Ovary (tissue), 7 donors: ENCODE measurements at regions not wholly inside any gene's neighbourhood (a gene's known extent, or its start where the extent isn't known, plus 50 kb on each side); places are given as distances from the start of the nearest gene placed in this dataset.
"Not testable (repeated sequence)": the region's sequence is repeated elsewhere in the genome, so short reads cannot be mapped to it uniquely, and the experiment has no call there.

Experiments
- DNase-seq, 5 donors: peaks; one replicate each; pipeline ENCODE4 v3.0.0-alpha.2; 2019 to 2020
- H3K27ac ChIP-seq, 2 donors: fragments of 200-600 bp; one replicate each; pipeline versions ENCODE4 v1.5.1 to v1.8.0; 2019 to 2022
- H3K27me3 ChIP-seq: fragments of 200-600 bp; one replicate; pipeline ENCODE4 v1.8.0; 2022
- H3K36me3 ChIP-seq: fragments of 200-600 bp; sonication (generic); one replicate; pipeline ENCODE4 v1.5.1; 2019
- H3K4me1 ChIP-seq: one replicate; pipeline ENCODE4 v1.8.1; 2013; ENCODE audit warnings: mild to moderate bottlenecking, moderate library complexity; ENCODE audit not compliant: insufficient read depth
- H3K4me3 ChIP-seq: fragments of 200-600 bp; sonication (generic); one replicate; pipeline ENCODE4 v1.5.1; 2017
- H3K9me3 ChIP-seq, 2 donors: fragments of 200-600 bp in 1 of 2; sonication (generic) in 1 of 2; one replicate each; pipeline versions ENCODE4 v1.5.1 to v1.8.1; 2013 to 2019; ENCODE audit warnings: mild to moderate bottlenecking in 1 of 2, moderate library complexity in 1 of 2
- CTCF ChIP-seq, 3 donors: fragments of 450-650 bp in 2 of 3; fragments of 200-600 bp in 1 of 3; IDR thresholded peaks; one replicate each; pipeline versions ENCODE4 v1.5.1 to v1.8.0; 2016 to 2022; ENCODE audit warnings: antibody characterized with exemption in 3 of 3, mild to moderate bottlenecking in 1 of 3
- EP300 ChIP-seq: sonication (generic); formaldehyde crosslinking; IDR thresholded peaks from one replicate; pipeline ENCODE4 v1.6.1; 2017; ENCODE audit warnings: antibody characterized with exemption
- POLR2A ChIP-seq: fragments of 450-650 bp; IDR thresholded peaks from one replicate; pipeline ENCODE4 v1.6.1; 2017; ENCODE audit warnings: antibody characterized with exemption, mild to moderate bottlenecking, moderate library complexity
- WGBS, 3 donors: extraction: QIAGEN DNeasy Blood & Tissue Kit in 1 of 3; methylation state at CpG; one replicate each; pipeline versions ENCODE4 v1.1.5 to v1.1.7; 2013 to 2017; 5-methylcytosine and 5-hydroxymethylcytosine counted together
- intact Hi-C, 4 donors: fragments of 100-400 bp; cut with DNase I; formaldehyde crosslinking; loops; one replicate each; pipeline versions ENCODE4 v1.11.0 to v1.15.1; 2022 to 2023
- donor health status: DM: no; HTN: no; CAD: no; lungs with moderate emphysema.
- donor health status: DM: no; HTN: no; CAD: no.
- donor health status: Bipolar disorder and iron deficiency.
- donor health status: DM: no; HTN: no; CAD: no.
- donor health status: DM: yes; HTN: yes; CAD: no.

- Histone ChIP-seq H3K9me3 (no peaks in the 10 kb centered on the region), H3K4me1 (peaks cover 4% of the 10 kb centered on the region), H3K27me3 (no peaks in the 10 kb centered on the region), H3K36me3 (no peaks in the 10 kb centered on the region), H3K27ac (no peak overlapping the region), H3K4me3 (no peak overlapping the region)
- no peak for TF ChIP-seq POLR2A
- no peak for TF ChIP-seq EP300
- TF ChIP-seq CTCF (IDR thresholded peaks at IDR 0.05) = no peak
- intact Hi-C loops = no loop called here
- 6 to 14% (median 7%) methylated on average over 11 of the region's 11 CpGs for WGBS, 3 donors
- peak in 1 of 5 donors; percentile 27 for DNase-seq
Observed at GRCh38 chr6:19719691-19720128, 117.5 kb upstream of the ID4 start.

- Histone ChIP-seq H3K9me3 (no peaks in the 10 kb centered on the region), H3K36me3 (no peaks in the 10 kb centered on the region), H3K27ac (no peak overlapping the region), H3K4me3 (no peak overlapping the region), H3K4me1 (peaks cover 4% of the 10 kb centered on the region), H3K27me3 (no peaks in the 10 kb centered on the region)
- TF ChIP-seq CTCF (IDR thresholded peaks at IDR 0.05) = no peak
- no peak for TF ChIP-seq POLR2A
- no peak for TF ChIP-seq EP300
- 81 to 88% (median 84%) methylated on average over 11 of the region's 11 CpGs for WGBS, 3 donors
- intact Hi-C loops = no loop called here
- no peak for DNase-seq
Observed at GRCh38 chr6:19721766-19722377, 115.3 kb upstream of the ID4 start.

GRCh38 chr6:19722999-19723398 lies 114.2 kb upstream of the ID4 start:
- TF ChIP-seq CTCF (IDR thresholded peaks at IDR 0.05) (no peak), POLR2A (no peak), EP300 (no peak)
- WGBS, 3 donors = 59 to 79% (median 74%) methylated on average over 6 of the region's 6 CpGs
- H3K36me3 ChIP-seq = no peaks in the 10 kb centered on the region
- H3K9me3 ChIP-seq = no peaks in the 10 kb centered on the region
- intact Hi-C loops = no loop called here
- H3K27ac ChIP-seq = no peak overlapping the region
- no peak for DNase-seq
- H3K4me3 ChIP-seq = no peak overlapping the region
- peaks cover 4% of the 10 kb centered on the region for H3K4me1 ChIP-seq
- no peaks in the 10 kb centered on the region for H3K27me3 ChIP-seq

GRCh38 chr6:19723545-19723944 lies 113.6 kb upstream of the ID4 start:
- intact Hi-C loops = no loop called here
- TF ChIP-seq POLR2A (no peak), EP300 (no peak), CTCF (IDR thresholded peaks at IDR 0.05) (no peak)
- Histone ChIP-seq H3K9me3 (no peaks in the 10 kb centered on the region), H3K4me1 (peaks cover 4% of the 10 kb centered on the region), H3K27me3 (no peaks in the 10 kb centered on the region), H3K4me3 (no peak overlapping the region), H3K27ac (no peak overlapping the region), H3K36me3 (no peaks in the 10 kb centered on the region)
- no peak for DNase-seq

GRCh38 chr6:19725436-19725835 lies 111.7 kb upstream of the ID4 start:
- intact Hi-C loops, H3K9me3 ChIP-seq, H3K4me3 ChIP-seq, DNase-seq, H3K36me3 ChIP-seq, H3K27me3 ChIP-seq, H3K27ac ChIP-seq, H3K4me1 ChIP-seq: not testable (repeated sequence)
